GF-D8 (cell line): ENCODE measurements at regions not wholly inside any gene's neighbourhood (a gene's known extent, or its start where the extent isn't known, plus 50 kb on each side); places are given as distances from the start of the nearest gene placed in this dataset.

Experiments used
- DNase-seq: peaks from one replicate; lab custom pipeline; 2025; lab: John Stamatoyannopoulos, UW

DNA sequence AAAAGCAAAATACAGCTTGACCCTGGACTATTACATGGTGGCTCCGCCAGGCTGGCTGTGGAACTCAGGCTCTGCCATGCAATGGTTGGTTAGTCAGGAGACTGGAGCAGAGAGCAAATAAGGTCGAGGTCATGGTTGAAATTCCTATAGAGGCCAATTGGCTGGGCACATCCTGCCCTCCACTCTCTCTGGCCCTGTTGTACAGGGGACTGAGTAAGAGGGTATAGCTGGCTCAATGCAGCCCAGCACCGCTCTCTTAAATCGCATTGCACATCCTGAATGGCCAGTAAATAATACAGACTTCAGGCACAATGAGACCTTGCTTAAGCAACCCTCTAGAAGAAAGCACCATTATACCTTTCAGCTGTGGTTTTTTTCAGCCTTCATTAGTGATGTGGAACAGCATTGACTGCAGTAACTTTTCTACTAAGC lies 59.3 kb upstream of the PPP2R5A start:
- DNase-seq = no peak

DNA sequence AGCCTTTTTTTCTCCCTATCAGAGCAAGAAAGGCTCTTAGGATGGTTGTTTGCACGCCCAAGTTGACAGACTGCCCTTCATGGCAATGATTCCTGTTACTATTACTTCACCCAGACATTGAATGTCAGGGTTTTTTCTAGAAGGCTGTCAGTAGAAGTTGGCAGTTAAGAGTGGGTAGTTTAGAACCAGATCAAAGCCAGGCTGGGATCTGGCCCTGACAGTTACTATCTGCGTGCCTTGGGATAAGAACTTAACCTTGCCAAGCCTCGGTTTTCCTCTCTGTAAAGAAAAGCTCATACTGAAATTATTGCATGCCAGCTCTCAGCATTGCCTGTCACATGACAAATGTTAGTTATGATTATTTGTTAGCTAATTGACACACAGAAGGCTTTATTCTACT lies 58.7 kb upstream of the PPP2R5A start:
- no peak for DNase-seq

DNA sequence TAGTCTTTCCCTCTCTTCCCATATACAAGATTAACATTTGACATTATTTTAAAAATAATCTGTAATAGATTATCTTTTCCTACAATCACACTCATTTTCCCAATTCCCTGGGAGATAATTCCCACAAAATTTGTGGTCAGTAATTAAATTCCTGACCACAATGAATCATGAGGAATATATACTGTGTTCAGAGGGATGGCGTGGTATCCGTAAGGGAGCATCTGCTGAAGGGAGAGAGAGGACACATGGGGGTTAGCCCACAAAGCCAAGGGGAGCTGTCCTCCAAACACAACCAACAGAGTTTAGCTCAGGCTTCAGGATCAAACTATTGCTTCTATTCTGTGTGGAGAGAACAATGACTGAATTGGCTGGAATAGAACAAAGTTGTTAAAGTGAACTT lies 57.1 kb upstream of the PPP2R5A start:
- DNase-seq = no peak

DNA sequence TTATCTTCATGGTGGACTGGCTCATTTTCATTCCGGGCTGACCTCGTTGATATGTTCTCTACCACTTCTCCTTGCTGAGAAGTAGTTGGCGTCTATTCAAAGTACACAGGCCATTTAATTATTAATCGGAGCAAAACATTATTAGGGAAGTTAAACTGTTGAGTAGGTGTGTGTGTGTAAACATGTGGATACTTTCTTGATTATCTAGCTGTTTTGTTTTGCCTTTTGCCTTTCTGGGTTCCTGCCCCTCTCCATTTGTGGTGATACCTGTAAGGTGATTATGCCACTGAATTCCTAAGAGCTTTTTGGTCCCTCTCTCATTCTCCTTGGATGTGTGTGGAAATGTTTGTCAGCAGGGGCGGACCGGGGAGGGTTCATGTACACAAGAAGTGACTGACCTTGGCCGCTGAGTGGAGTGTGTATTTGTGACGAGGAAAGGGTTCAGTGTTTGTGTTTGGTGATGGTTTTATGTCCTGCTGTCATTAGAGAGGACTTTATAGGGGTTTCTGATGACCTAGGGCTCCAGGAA lies 56.6 kb upstream of the PPP2R5A start:
- DNase-seq = no peak

DNA sequence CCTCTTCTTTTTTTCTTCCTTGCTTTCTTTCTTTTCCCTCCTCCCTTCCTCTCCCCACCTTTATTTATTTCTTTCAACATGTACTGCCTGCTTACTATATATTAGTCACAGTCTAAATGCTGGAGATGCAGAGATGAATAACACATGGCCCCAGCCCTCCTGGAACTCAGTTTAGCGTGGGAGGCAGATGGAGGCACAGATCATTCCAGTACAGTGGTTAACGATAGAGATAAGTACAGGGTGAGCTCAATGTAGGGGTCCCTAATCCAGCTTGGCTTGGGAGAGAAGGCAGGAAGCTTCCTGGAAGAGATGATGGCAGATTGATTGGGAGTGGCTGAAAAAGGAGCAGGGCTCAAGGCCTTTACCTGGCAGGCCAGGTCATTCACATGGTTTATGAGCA lies 55.6 kb upstream of the PPP2R5A start:
- DNase-seq = no peak

DNA sequence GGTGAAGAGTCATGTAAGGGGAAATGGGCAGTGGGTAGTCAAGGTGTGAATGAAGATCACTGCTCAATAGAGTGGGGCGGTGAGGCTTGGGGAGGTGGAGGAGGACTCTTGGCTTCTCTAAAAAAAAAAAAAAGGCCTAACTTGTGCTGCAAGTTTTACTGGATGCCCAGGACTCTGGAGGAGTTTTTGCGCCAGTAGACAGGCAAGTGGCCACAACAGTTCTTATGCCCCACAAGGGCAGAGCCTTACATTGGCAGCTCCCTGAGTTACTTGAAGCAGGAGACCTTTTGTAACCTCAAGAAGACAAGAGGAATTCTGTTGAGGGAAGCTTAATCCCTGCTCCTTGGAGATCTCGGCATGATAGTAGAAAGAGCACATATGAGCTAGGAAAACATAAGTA lies 54.9 kb upstream of the PPP2R5A start:
- no peak for DNase-seq

DNA sequence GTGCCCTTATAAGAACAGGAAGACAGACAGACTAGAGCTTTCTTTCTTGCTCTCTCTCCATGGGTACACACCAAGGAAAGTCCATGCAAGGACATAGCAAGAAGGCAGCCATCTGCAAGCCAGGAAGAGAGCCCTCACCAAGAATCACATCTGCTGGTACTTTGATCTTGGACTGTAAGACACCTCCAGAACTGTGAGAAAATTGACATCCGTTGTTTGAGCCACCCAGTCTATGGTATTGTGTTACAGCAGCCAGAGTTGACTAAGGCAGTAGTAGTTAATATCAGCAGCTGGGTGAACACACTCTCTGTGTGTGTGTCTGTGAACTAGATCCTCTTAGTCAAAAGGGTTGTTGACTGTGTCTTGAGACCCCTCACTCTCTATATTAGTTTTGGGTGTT lies 53.8 kb upstream of the PPP2R5A start:
- no peak for DNase-seq

DNA sequence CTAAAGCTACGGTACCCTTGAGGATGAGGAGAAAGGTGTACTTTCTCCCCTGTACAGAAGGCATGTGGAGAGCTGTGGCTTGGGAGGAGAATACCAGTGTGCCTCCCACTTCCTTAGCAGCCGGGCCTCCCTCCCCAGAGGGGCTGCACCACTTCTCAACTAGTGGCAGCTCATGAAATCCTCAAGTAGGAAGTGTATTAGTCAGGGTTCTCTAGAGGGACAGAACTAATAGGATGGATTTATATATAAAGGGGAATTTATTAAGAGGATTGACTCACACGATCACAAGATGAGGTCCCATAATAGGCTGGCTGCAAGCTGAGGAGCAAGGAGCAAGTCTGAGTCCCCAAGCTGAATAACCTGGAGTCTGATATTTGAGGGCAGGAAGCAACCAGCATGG lies 53.1 kb upstream of the PPP2R5A start:
- no peak for DNase-seq

DNA sequence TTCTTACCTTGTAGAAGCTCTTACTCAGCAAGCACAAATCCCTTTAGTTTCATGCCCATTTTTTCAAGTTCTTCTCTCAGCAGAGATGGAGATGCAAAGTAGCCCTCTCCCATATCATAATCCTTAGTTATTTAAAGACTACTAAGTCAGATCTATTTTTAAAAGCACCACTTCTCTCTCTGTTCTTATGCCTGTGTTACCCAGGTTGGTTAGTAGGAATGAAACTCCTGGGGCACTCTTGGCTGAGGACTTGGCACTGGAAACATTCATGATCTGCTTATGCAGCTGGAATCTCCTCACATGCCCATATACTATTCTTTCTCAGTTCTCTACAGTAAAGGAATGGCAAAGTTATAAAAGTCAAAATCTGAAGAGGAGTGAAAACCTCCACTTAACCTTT lies 51.9 kb upstream of the PPP2R5A start:
- no peak for DNase-seq

DNA sequence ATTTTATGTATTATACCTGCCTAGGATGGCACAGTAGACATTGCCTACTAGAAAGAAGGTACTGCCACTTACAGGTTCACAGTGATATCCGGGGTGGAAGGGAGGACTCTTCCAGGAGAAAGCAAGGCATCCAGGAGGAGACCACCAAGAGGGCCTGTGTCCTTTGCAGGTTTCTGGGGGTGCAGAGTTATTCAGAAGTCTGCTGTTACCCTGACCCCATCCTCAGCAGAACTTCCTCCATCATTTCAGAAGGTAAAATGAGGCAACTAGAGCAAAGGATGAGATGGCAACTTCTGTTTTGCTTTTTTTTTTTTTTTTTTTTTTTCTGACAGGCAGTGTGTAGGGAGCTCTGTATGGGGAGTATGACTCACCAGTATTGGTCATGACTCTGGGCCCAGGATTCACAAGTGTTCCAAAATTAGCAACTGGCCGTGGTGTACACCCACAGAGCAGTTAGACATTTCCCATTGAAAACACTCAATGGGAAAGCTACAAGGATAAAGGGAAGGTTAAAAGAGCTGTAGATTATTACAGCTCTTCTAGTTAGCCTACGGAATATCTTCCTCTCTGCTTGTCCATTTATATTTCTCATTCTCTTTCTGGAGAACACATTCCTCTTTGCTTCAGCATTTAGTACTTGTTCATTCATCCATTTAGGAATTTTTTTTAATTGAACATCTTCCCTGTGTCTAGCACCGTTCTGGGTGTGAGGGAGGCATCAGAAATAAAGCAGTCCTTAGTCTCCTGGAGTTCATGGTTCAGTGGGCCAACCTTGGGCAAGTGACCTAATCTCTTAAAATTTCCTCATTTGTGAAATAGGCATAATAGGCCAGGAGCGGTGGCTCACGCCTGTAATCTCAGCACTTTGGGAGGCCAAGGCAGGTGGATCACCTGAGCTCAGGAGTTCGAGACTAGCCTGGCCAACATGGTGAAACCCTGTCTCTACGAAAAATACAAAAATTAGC lies 50.5 kb upstream of the PPP2R5A start:
- DNase-seq = no peak
